ENCODE measurements at regions not wholly inside any gene's neighbourhood (a gene's known extent, or its start where the extent isn't known, plus 50 kb on each side); places are given as distances from the start of the nearest gene placed in this dataset.
A peak's percentile ranks its signal among the peaks of the same experiment; 100 is the strongest.

GRCh38 chr3:107063351-107063750, 313.9 kb upstream of the CCDC54 start:
- H3K9ac ChIP-seq = no peak overlapping the region
- no peaks in the 10 kb centered on the region for H3K27me3 ChIP-seq
- H3K4me2 ChIP-seq = no peak overlapping the region
- H3K27ac ChIP-seq = no peak overlapping the region
- H4K20me1 ChIP-seq = no peaks in the 10 kb centered on the region
- no peak for TF ChIP-seq Cebpa-rat (IDR thresholded peaks at IDR 0.05)
- no peaks in the 10 kb centered on the region for H3K36me3 ChIP-seq
- peaks cover 13% of the 10 kb centered on the region for H3K4me1 ChIP-seq
- H3K4me3 ChIP-seq = no peak overlapping the region
- H3K9me3 ChIP-seq = no peaks in the 10 kb centered on the region

GRCh38 chr3:107064405-107065060, 312.7 kb upstream of the CCDC54 start:
- Histone ChIP-seq H3K4me3 (no peak overlapping the region), H3K4me2 (peak overlapping the region; percentile 41), H3K9ac (no peak overlapping the region), H3K36me3 (no peaks in the 10 kb centered on the region), H4K20me1 (no peaks in the 10 kb centered on the region), H3K9me3 (no peaks in the 10 kb centered on the region), H3K27me3 (no peaks in the 10 kb centered on the region), H3K4me1 (peaks cover 24% of the 10 kb centered on the region), H3K27ac (no peak overlapping the region)
- TF ChIP-seq Cebpa-rat (IDR thresholded peaks at IDR 0.05) = no peak

GRCh38 chr3:107065094-107065861, 312.0 kb upstream of the CCDC54 start:
- H3K9ac ChIP-seq = no peak overlapping the region; the same call in 1 of the 2 replicates
- H3K9me3 ChIP-seq = no peaks in the 10 kb centered on the region
- H3K36me3 ChIP-seq = no peaks in the 10 kb centered on the region
- H3K27me3 ChIP-seq = no peaks in the 10 kb centered on the region
- H3K4me2 ChIP-seq = peak overlapping the region; percentile 41
- no peak overlapping the region for H3K27ac ChIP-seq
- H3K4me3 ChIP-seq = no peak overlapping the region
- peaks cover 28% of the 10 kb centered on the region for H3K4me1 ChIP-seq
- TF ChIP-seq Cebpa-rat (IDR thresholded peaks at IDR 0.05) = no peak
- H4K20me1 ChIP-seq = no peaks in the 10 kb centered on the region

GRCh38 chr3:107067421-107067820, 309.8 kb upstream of the CCDC54 start:
- Histone ChIP-seq H3K36me3 (no peaks in the 10 kb centered on the region), H3K9ac (no peak overlapping the region), H3K27me3 (no peaks in the 10 kb centered on the region), H3K27ac (no peak overlapping the region), H3K9me3 (no peaks in the 10 kb centered on the region), H3K4me2 (no peak overlapping the region), H4K20me1 (no peaks in the 10 kb centered on the region), H3K4me1 (peaks cover 28% of the 10 kb centered on the region), H3K4me3 (no peak overlapping the region)
- no peak for TF ChIP-seq Cebpa-rat (IDR thresholded peaks at IDR 0.05)

GRCh38 chr3:107068980-107069379, 308.3 kb upstream of the CCDC54 start:
- H4K20me1 ChIP-seq = no peaks in the 10 kb centered on the region
- H3K4me1 ChIP-seq = peaks cover 28% of the 10 kb centered on the region
- no peak overlapping the region for H3K9ac ChIP-seq

GRCh38 chr3:107076946-107077345, 300.3 kb upstream of the CCDC54 start:
- Histone ChIP-seq H4K20me1 (no peaks in the 10 kb centered on the region), H3K9me3 (no peaks in the 10 kb centered on the region), H3K27ac (no peak overlapping the region), H3K9ac (no peak overlapping the region), H3K27me3 (no peaks in the 10 kb centered on the region), H3K4me2 (no peak overlapping the region), H3K4me1 (no peaks in the 10 kb centered on the region), H3K36me3 (no peaks in the 10 kb centered on the region), H3K4me3 (no peak overlapping the region)
- no peak for TF ChIP-seq Cebpa-rat (IDR thresholded peaks at IDR 0.05)

More at GRCh38 chr3:107068980-107069379, 308.3 kb upstream of the CCDC54 start:
- Histone ChIP-seq H3K27ac (no peak overlapping the region), H3K4me2 (peak overlapping the region; percentile 44), H3K4me3 (no peak overlapping the region), H3K36me3 (no peaks in the 10 kb centered on the region), H3K27me3 (no peaks in the 10 kb centered on the region), H3K9me3 (no peaks in the 10 kb centered on the region)
- no peak for TF ChIP-seq Cebpa-rat (IDR thresholded peaks at IDR 0.05)

- Histone ChIP-seq H4K20me1 (no peaks in the 10 kb centered on the region), H3K9me3 (no peaks in the 10 kb centered on the region), H3K4me2 (no peak overlapping the region), H3K9ac (no peak overlapping the region), H3K36me3 (no peaks in the 10 kb centered on the region), H3K4me1 (no peaks in the 10 kb centered on the region), H3K27ac (no peak overlapping the region), H3K4me3 (no peak overlapping the region), H3K27me3 (no peaks in the 10 kb centered on the region)
- no peak for TF ChIP-seq Cebpa-rat (IDR thresholded peaks at IDR 0.05)
Observed at GRCh38 chr3:107077391-107077790, 299.8 kb upstream of the CCDC54 start.

- Histone ChIP-seq H3K9ac (no peak overlapping the region), H3K4me3 (no peak overlapping the region), H3K27ac (no peak overlapping the region), H3K9me3 (no peaks in the 10 kb centered on the region), H3K36me3 (no peaks in the 10 kb centered on the region), H3K4me2 (no peak overlapping the region), H4K20me1 (no peaks in the 10 kb centered on the region), H3K27me3 (no peaks in the 10 kb centered on the region), H3K4me1 (no peaks in the 10 kb centered on the region)
- no peak for TF ChIP-seq Cebpa-rat (IDR thresholded peaks at IDR 0.05)
Observed at GRCh38 chr3:107082527-107082926, 294.7 kb upstream of the CCDC54 start.

- Histone ChIP-seq H3K27me3 (no peaks in the 10 kb centered on the region), H3K4me3 (no peak overlapping the region), H3K4me1 (no peaks in the 10 kb centered on the region), H3K9me3 (no peaks in the 10 kb centered on the region), H4K20me1 (no peaks in the 10 kb centered on the region), H3K9ac (no peak overlapping the region), H3K4me2 (no peak overlapping the region), H3K27ac (no peak overlapping the region), H3K36me3 (no peaks in the 10 kb centered on the region)
- TF ChIP-seq Cebpa-rat (IDR thresholded peaks at IDR 0.05) = no peak
Observed at GRCh38 chr3:107085261-107085660, 292.0 kb upstream of the CCDC54 start.

- Histone ChIP-seq H3K4me2 (no peak overlapping the region), H4K20me1 (no peaks in the 10 kb centered on the region), H3K9me3 (no peaks in the 10 kb centered on the region), H3K36me3 (no peaks in the 10 kb centered on the region), H3K4me3 (no peak overlapping the region), H3K4me1 (no peaks in the 10 kb centered on the region), H3K27ac (no peak overlapping the region), H3K27me3 (no peaks in the 10 kb centered on the region), H3K9ac (no peak overlapping the region)
- TF ChIP-seq Cebpa-rat (IDR thresholded peaks at IDR 0.05) = no peak
Observed at GRCh38 chr3:107092121-107092520, 285.1 kb upstream of the CCDC54 start.

All from BLaER1 (cell line).